ENCODE measurements at regions not wholly inside any gene's neighbourhood (a gene's known extent, or its start where the extent isn't known, plus 50 kb on each side); places are given as distances from the start of the nearest gene placed in this dataset.

DNA sequence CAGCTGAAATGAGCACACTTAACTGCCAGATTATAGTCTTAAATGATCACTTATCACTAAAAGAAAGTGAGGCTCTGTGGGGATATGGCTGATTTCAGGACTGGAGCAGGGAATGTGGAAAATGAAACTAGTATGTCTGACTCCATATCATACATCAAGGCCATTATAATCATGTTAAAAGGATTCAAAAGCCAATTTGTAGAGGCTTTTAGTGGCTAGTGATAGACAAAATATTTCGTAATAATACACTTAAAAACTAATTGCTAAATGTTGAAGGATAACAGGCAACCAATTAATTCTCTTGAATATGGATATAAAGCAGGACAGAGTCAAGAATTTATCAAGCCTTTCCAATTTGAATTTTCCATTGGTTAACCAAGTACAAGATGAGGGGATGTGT is 358.1 kb upstream of the NDST3 start:
- TF ChIP-seq, protein P1, sequence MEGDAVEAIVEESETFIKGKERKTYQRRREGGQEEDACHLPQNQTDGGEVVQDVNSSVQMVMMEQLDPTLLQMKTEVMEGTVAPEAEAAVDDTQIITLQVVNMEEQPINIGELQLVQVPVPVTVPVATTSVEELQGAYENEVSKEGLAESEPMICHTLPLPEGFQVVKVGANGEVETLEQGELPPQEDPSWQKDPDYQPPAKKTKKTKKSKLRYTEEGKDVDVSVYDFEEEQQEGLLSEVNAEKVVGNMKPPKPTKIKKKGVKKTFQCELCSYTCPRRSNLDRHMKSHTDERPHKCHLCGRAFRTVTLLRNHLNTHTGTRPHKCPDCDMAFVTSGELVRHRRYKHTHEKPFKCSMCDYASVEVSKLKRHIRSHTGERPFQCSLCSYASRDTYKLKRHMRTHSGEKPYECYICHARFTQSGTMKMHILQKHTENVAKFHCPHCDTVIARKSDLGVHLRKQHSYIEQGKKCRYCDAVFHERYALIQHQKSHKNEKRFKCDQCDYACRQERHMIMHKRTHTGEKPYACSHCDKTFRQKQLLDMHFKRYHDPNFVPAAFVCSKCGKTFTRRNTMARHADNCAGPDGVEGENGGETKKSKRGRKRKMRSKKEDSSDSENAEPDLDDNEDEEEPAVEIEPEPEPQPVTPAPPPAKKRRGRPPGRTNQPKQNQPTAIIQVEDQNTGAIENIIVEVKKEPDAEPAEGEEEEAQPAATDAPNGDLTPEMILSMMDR (conservative IDR thresholded peaks at IDR 0.05; ENCODE audit: low read length), result no peak
- no peak for TF ChIP-seq EZH2phosphoT487 (IDR thresholded peaks at IDR 0.05; ENCODE audit: borderline replicate concordance)
